PC-3 (cell line): ENCODE measurements at regions not wholly inside any gene's neighbourhood (a gene's known extent, or its start where the extent isn't known, plus 50 kb on each side); places are given as distances from the start of the nearest gene placed in this dataset.

Source experiments
- ATAC-seq: fragments of 200-7000 bp; cut with Tn5 transposase; 2 replicates; pipeline ENCODE4 v1.9.1; 2020; ENCODE audit warnings: mild to moderate bottlenecking, moderate library complexity
- BruUV-seq: library from RNA; stranded (reverse); fragments of 400-500 nt; replicated peaks from 2 replicates; lab custom pipeline; 2021; lab: Mats Ljungman, UMichigan
- CTCF ChIA-PET: fragments of 300-600 bp; sonication (Branson Sonifier 250); formaldehyde crosslinking; loops from one replicate; lab custom pipeline; 2022; ENCODE audit warnings: antibody characterized with exemption; lab: Charles Lee
- POLR2A ChIA-PET: fragments of 300-600 bp; sonication (Branson Sonifier 250); formaldehyde crosslinking; loops from one replicate; lab custom pipeline; 2022; ENCODE audit warnings: antibody characterized with exemption; ENCODE audit not compliant: unreplicated experiment; lab: Charles Lee
- DNase-seq: peaks from one replicate; pipeline ENCODE4 v3.0.0-alpha.2; 2015
- H2AFZ ChIP-seq: fragments of 300-600 bp; sonication (generic); 2 replicates; pipeline ENCODE4 v1.6.0; 2016; ENCODE audit warnings: antibody characterized with exemption, low read length
- H3F3A ChIP-seq: fragments of 300-600 bp; sonication (generic); one replicate; pipeline ENCODE4 v1.6.0; 2017; ENCODE audit warnings: antibody characterized with exemption, low read length, control low read depth, mild to moderate bottlenecking; ENCODE audit not compliant: unreplicated experiment
- H3K27ac ChIP-seq: fragments of 300-600 bp; sonication (generic); 2 replicates; pipeline ENCODE4 v1.5.1; 2016; ENCODE audit warnings: mild to moderate bottlenecking, low read length
- H3K27me3 ChIP-seq: fragments of 300-600 bp; sonication (generic); 2 replicates; pipeline ENCODE4 v1.6.1; 2016; ENCODE audit warnings: low read length, mixed read lengths
- H3K36me3 ChIP-seq: fragments of 300-600 bp; sonication (generic); 2 replicates; pipeline ENCODE4 v1.6.1; 2016; ENCODE audit warnings: low read depth, mixed run types, low read length, mixed read lengths
- H3K4me1 ChIP-seq: fragments of 300-600 bp; sonication (generic); 2 replicates; pipeline ENCODE4 v1.5.1; 2016; ENCODE audit warnings: low read length; ENCODE audit not compliant: insufficient read depth
- H3K4me2 ChIP-seq: fragments of 300-600 bp; sonication (generic); 2 replicates; pipeline ENCODE4 v1.6.0; 2016; ENCODE audit warnings: low read length
- H3K4me3 ChIP-seq: fragments of 300-600 bp; sonication (generic); 2 replicates; pipeline ENCODE4 v1.5.1; 2016; ENCODE audit warnings: mild to moderate bottlenecking, low read length, mixed read lengths
- H3K79me2 ChIP-seq: fragments of 300-600 bp; sonication (generic); 2 replicates; pipeline ENCODE4 v1.6.1; 2017; ENCODE audit warnings: low read length, mixed read lengths
- H3K9ac ChIP-seq: fragments of 300-600 bp; sonication (generic); 2 replicates; pipeline ENCODE4 v1.6.0; 2016; ENCODE audit warnings: mild to moderate bottlenecking, low read length
- H3K9me2 ChIP-seq: fragments of 300-600 bp; sonication (generic); replicated peaks from 2 replicates; pipeline ENCODE4 v1.6.1; 2016; ENCODE audit warnings: mixed run types, low read length, mixed read lengths
- H3K9me3 ChIP-seq: fragments of 300-600 bp; sonication (generic); 2 replicates; pipeline ENCODE4 v1.6.1; 2016; ENCODE audit warnings: low read length, mixed read lengths
- H4K20me1 ChIP-seq: fragments of 300-600 bp; sonication (generic); 2 replicates; pipeline ENCODE4 v1.6.1; 2016; ENCODE audit warnings: low read length, mixed read lengths
- CTCF ChIP-seq: fragments of 300-600 bp; sonication (generic); conservative IDR thresholded peaks from 2 replicates; pipeline ENCODE4 v1.5.1; 2017; ENCODE audit warnings: antibody characterized with exemption, low read depth, mild to moderate bottlenecking, low read length
- EZH2 ChIP-seq: fragments of 300-600 bp; sonication (generic); IDR thresholded peaks from one replicate; pipeline ENCODE4 v1.6.1; 2017; ENCODE audit warnings: antibody characterized with exemption, mild to moderate bottlenecking, low read length; ENCODE audit not compliant: unreplicated experiment
- EZH2phosphoT487 ChIP-seq: fragments of 300-600 bp; sonication (generic); IDR thresholded peaks from 2 replicates; pipeline ENCODE4 v1.6.1; 2018; ENCODE audit warnings: mild to moderate bottlenecking, antibody characterized with exemption, low read length, borderline replicate concordance
- intact Hi-C: fragments of 100-400 bp; cut with micrococcal nuclease; formaldehyde crosslinking; loops from 2 replicates; pipeline ENCODE4 v1.9.0; 2023

DNA sequence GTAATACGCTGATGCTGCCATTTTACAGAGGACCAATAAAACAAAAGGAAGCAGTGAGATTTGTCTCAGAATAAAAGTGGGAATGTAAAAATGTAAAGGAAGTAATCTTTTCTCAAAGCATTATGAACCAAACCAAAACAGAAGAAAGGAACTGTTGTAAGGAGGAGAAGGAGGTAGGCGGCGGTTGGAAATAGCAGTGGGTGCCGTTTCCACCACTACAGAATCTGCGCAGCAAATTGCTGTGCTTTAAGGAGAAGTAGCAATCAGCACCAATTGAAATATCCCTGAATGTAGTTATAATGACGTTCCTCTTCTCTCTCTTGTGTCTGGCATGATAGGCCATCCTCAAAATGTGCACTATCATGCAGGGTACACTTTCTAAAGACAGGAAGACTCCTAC is 455.1 kb upstream of the TLE4 start:
- CTCF ChIA-PET, result no interaction called here
- no peak overlapping the region for H3K9ac ChIP-seq

DNA sequence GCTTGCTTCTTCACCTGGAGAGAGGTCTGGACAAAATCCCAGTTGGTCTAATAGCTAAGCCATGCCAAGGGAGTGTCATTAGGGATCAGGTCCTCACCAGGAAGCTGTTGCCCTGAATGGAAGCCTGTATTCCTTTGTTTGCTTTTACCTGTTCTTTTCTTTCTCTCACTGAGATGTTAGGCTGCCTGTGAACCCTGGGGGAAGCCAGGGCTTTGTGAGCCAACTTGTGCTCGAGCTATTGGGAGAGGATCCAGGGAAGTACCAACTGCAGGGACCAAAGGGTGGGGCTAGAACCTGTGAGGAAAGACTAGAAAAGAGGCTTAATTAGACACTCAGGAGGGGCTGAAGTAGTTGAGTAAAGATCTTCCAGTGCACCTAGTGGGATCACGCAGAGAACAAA is 451.2 kb upstream of the TLE4 start:
- Histone ChIP-seq H3K9me3 (no peaks in the 10 kb centered on the region), H3K27me3 (no peaks in the 10 kb centered on the region), H3K9me2 (no peaks in the 10 kb centered on the region), H3K27ac (no peak overlapping the region), H3K4me2 (no peak overlapping the region), H4K20me1 (no peaks in the 10 kb centered on the region), H3K4me3 (no peak overlapping the region), H3K79me2 (no peaks in the 10 kb centered on the region), H3K4me1 (no peaks in the 10 kb centered on the region), H3K36me3 (no peaks in the 10 kb centered on the region), H3F3A (no peaks in the 10 kb centered on the region), H2AFZ (no peak overlapping the region), H3K9ac (no peak overlapping the region)
- no peak for DNase-seq
- POLR2A ChIA-PET, result no interaction called here
- no peak for TF ChIP-seq EZH2
- TF ChIP-seq CTCF, result no peak
- no peak for TF ChIP-seq EZH2phosphoT487
- BruUV-seq, result no TSS peak
- CTCF ChIA-PET, result no interaction called here
- ATAC-seq, result no peak
- intact Hi-C loops, result no loop called here

More for the DNA sequence above, 455.1 kb upstream of the TLE4 start:
- no peaks in the 10 kb centered on the region for H3K79me2 ChIP-seq
- no peak for ATAC-seq
- H4K20me1 ChIP-seq, result no peaks in the 10 kb centered on the region
- POLR2A ChIA-PET, result no interaction called here
- H3F3A ChIP-seq, result no peaks in the 10 kb centered on the region
- intact Hi-C loops, result no loop called here
- H3K4me2 ChIP-seq, result no peak overlapping the region
- H3K27me3 ChIP-seq, result no peaks in the 10 kb centered on the region
- no peak overlapping the region for H2AFZ ChIP-seq
- no peak for TF ChIP-seq CTCF
- no peak for TF ChIP-seq EZH2phosphoT487
- TF ChIP-seq EZH2, result no peak
- no peaks in the 10 kb centered on the region for H3K9me2 ChIP-seq
- H3K9me3 ChIP-seq, result no peaks in the 10 kb centered on the region
- H3K27ac ChIP-seq, result no peak overlapping the region
- H3K36me3 ChIP-seq, result no peaks in the 10 kb centered on the region
- no peaks in the 10 kb centered on the region for H3K4me1 ChIP-seq
- no TSS peak for BruUV-seq
- H3K4me3 ChIP-seq, result no peak overlapping the region
- DNase-seq, result no peak

DNA sequence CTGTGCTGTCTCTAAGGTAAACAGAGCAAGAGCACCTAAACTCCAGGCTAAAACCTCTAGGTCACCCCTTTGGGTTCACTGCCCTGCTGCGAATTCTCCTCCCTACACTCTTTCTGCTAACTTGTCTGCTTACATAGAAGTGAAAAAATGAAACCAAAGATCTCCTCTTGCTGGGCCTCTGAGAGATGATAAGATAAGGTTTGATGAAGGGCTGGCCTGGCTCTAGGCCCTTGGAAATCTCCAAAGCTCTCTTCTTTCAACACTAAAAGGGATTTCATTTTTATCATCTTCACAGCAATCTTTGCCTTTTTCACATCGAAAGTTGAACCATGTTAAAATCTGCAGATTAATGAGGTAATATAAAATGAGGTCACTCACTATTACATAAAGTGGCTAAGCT is 450.8 kb upstream of the TLE4 start:
- intact Hi-C loops, result no loop called here
- BruUV-seq, result no TSS peak
- ChIA-PET CTCF (no interaction called here), POLR2A (no interaction called here)
- no peak overlapping the region for H3K4me2 ChIP-seq
- no peak for ATAC-seq
- no peaks in the 10 kb centered on the region for H3K4me1 ChIP-seq
- no peaks in the 10 kb centered on the region for H3K27me3 ChIP-seq
- TF ChIP-seq EZH2, result no peak
- TF ChIP-seq EZH2phosphoT487, result no peak
- no peak for TF ChIP-seq CTCF
- no peak overlapping the region for H3K27ac ChIP-seq
- H2AFZ ChIP-seq, result no peak overlapping the region
- no peaks in the 10 kb centered on the region for H3K9me2 ChIP-seq
- no peak for DNase-seq
- no peaks in the 10 kb centered on the region for H3K36me3 ChIP-seq
- no peak overlapping the region for H3K4me3 ChIP-seq
- H3K9ac ChIP-seq, result no peak overlapping the region
- no peaks in the 10 kb centered on the region for H3K9me3 ChIP-seq
- no peaks in the 10 kb centered on the region for H3K79me2 ChIP-seq
- H4K20me1 ChIP-seq, result no peaks in the 10 kb centered on the region
- no peaks in the 10 kb centered on the region for H3F3A ChIP-seq
